Activated CD4-positive, alpha-beta T cell treated with anti-CD3 and anti-CD28 coated beads for 4 hours (primary cell): ENCODE measurements at regions not wholly inside any gene's neighbourhood (a gene's known extent, or its start where the extent isn't known, plus 50 kb on each side); places are given as distances from the start of the nearest gene placed in this dataset.

Source experiments
- DNase-seq, 2 donors: peaks; one replicate each; pipeline ENCODE4 v3.0.0-alpha.2; 2020

DNA sequence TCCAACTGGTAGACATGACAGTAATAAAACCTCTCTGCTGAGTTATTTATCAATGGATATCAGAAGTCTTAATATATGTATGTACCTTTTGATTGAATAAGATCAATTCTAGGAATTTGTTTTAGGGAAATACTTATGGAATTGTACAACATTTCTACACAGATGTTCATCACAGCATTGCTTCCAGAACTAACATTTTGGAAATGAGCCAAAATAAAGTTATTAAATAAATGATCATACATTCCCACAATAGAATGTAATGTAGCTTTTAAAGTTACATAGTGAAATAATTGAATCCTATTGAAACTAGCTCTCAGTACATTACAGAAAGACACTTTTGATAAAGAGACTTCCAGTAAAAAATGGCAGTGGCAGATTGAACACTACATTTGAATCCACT lies 481.6 kb upstream of the LRRN3 start:
- no peak for DNase-seq

- no peak for DNase-seq
Observed at GRCh38 chr7:110612680-110613079, 478.2 kb upstream of the LRRN3 start.
